ENCODE measurements at regions not wholly inside any gene's neighbourhood (a gene's known extent, or its start where the extent isn't known, plus 50 kb on each side); places are given as distances from the start of the nearest gene placed in this dataset.

DNA sequence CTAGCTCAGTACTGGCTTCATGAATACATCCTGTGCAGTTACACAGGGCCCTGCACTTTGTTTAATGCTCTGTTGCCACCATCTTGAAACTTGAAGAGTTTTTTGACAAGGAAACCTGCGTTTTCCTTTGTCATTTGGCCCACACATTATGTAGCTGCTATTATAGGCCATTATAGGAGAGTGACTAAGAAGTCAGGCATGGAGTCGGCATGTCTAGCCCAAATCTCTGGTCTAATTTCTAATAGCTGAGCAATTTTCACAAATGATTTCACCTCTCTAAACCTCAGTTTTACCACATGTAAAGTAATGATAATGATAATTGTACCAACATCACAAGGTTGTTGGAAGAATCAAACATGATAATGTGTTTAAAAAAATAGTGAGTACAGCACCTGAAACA lies 67.1 kb upstream of the MYLIP start:
- TF ChIP-seq, protein P1, sequence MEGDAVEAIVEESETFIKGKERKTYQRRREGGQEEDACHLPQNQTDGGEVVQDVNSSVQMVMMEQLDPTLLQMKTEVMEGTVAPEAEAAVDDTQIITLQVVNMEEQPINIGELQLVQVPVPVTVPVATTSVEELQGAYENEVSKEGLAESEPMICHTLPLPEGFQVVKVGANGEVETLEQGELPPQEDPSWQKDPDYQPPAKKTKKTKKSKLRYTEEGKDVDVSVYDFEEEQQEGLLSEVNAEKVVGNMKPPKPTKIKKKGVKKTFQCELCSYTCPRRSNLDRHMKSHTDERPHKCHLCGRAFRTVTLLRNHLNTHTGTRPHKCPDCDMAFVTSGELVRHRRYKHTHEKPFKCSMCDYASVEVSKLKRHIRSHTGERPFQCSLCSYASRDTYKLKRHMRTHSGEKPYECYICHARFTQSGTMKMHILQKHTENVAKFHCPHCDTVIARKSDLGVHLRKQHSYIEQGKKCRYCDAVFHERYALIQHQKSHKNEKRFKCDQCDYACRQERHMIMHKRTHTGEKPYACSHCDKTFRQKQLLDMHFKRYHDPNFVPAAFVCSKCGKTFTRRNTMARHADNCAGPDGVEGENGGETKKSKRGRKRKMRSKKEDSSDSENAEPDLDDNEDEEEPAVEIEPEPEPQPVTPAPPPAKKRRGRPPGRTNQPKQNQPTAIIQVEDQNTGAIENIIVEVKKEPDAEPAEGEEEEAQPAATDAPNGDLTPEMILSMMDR (IDR thresholded peaks at IDR 0.05; ENCODE audit: insufficient read depth, low read length, missing control alignments), result no peak
- POLR2A ChIA-PET, result no interaction called here

DNA sequence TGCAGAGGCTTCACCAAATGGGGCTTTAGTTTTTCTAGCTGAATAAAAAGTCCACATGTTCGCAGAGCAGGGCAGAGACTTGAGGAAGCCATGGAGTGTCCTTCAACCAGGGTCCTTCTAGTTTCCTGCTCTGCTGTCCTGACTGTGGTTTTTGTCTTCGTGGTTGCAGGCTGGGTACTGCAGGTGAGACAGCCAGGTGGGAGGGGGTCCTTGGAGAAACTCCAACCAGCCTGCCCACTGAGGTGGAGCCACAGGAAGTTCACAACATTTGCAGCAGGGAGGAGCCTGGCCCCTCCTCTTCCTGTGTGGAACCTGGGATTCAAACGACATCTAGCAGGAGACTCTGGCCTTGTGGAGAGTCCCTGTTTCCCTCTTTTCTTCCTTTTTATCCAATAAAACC lies 68.8 kb upstream of the MYLIP start:
- ChIA-PET CTCF (no interaction called here), POLR2A (no interaction called here)
- DNase-seq (ENCODE audit: low read depth, low spot score), result no peak
- H3K4me3 ChIP-seq (ENCODE audit: low read depth, low read length), result no peak overlapping the region
- TF ChIP-seq, protein P1 (IDR thresholded peaks at IDR 0.05; ENCODE audit: insufficient read depth, low read length, missing control alignments), result no peak

More for the DNA sequence above, 67.1 kb upstream of the MYLIP start:
- H3K4me3 ChIP-seq (ENCODE audit: low read depth, low read length), result no peak overlapping the region
- no peak for DNase-seq (ENCODE audit: low read depth, low spot score)
- CTCF ChIA-PET, result no interaction called here

DNA sequence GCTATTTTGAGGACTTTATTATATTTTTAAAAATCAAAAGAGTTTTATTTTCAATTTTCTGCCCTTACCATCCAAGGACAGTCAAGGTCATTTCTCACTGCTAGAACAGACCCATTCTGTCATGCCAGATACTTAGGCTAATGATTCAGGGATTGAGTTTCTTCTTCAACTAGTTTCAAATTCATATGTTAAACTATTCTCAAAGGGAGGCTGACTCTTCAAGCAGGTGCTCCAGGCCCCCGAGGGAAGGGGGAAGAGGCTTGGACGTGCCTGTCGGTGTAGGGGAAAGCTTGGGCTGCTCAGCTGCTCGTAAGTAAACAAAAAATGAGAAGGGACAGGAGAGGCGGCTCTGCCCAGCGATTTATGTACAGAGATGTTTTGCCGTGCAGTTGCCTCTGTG lies 69.4 kb upstream of the MYLIP start:
- H3K4me3 ChIP-seq (ENCODE audit: low read depth, low read length), result no peak overlapping the region
- no peak for DNase-seq (ENCODE audit: low read depth, low spot score)
- ChIA-PET POLR2A (no interaction called here), CTCF (no interaction called here)
- TF ChIP-seq, protein P1 (IDR thresholded peaks at IDR 0.05; ENCODE audit: insufficient read depth, low read length, missing control alignments), result no peak

DNA sequence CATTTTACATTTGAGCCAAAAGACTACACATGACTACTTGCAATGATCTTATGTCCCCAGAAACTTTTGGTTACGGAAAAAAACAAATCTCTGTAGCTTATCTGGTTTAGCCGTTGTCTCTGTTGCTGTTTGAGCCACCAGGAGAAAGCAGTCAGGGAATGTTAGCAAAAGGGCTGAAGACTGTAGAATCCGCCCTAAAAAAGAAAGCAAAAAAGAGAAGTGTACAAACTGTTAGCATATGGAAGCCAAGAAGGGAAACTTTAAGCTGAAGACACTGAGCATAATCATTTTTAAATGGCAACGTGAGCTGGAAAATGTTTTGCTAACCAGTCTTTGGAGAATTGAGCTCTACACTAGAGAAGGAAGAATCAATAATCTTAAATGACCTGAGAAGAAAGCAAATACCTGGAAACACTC lies 69.9 kb upstream of the MYLIP start:
- H3K4me3 ChIP-seq (ENCODE audit: low read depth, low read length), result no peak overlapping the region
- CTCF ChIA-PET, result no interaction called here
- TF ChIP-seq, protein P1 (IDR thresholded peaks at IDR 0.05; ENCODE audit: insufficient read depth, low read length, missing control alignments), result no peak
- no peak for DNase-seq (ENCODE audit: low read depth, low spot score)
- POLR2A ChIA-PET, result no interaction called here

DNA sequence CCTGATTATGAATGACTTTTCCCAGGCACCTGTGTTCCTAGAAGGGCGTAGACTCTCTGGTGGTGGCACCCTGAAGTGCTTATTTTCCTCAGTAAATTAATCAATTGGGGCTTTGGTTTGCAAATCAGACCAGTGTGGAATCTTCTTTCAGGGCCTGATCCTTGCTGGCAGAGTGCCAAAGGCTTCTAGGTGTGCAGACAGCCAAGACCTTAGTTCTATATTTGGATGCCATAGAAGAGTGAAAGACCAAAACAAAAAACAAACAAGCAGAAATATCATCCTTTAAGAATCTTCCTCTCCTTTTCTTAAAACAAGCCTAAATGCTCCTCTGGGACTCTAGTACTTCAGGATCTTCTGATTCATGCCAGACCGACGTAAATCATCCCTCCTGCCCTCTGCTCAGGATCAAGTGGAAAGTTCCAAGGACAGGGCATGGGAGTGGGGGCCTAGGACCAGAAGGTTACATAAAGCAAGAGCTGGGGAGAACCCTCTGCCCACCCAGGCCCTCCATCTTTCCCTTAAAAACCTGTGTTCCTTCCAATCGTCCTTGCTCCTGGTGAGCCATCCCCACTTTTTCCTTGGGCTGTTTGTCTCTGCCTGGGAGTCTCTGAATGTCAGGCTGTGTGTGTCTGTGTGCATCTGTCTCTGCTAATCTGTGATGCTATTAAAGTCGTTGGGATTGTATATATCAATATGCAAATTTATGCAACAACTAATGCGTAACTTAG lies 70.5 kb upstream of the MYLIP start:
- POLR2A ChIA-PET, result no interaction called here
- CTCF ChIA-PET, result no interaction called here
- no peak for DNase-seq (ENCODE audit: low read depth, low spot score)
- TF ChIP-seq, protein P1 (IDR thresholded peaks at IDR 0.05; ENCODE audit: insufficient read depth, low read length, missing control alignments), result no peak
- H3K4me3 ChIP-seq (ENCODE audit: low read depth, low read length), result no peak overlapping the region

DNA sequence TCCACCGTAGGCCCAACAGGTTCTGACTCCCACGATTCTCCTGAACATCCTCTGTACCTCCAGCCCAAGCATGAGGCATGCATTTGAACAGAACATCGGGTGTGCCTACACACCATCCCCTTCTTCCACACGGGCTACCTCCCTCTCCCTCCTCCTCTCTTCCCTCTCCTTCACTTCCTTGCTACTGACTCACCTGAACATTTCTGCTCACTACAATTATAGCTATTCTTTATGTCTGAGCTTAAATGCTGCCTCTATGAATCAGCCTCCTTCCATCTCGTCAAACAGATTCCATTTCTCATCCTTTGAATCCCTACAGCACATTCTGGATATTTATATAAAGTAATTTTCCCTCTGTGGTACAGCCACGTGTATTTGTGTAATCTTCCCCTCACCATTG lies 71.4 kb upstream of the MYLIP start:
- ChIA-PET CTCF (no interaction called here), POLR2A (no interaction called here)
- TF ChIP-seq, protein P1 (IDR thresholded peaks at IDR 0.05; ENCODE audit: insufficient read depth, low read length, missing control alignments), result no peak
- no peak for DNase-seq (ENCODE audit: low read depth, low spot score)
- H3K4me3 ChIP-seq (ENCODE audit: low read depth, low read length), result no peak overlapping the region

Measured in AG04449 (cell line).